Activated T-cell treated with anti-CD3 and anti-CD28 coated beads, Interleukin-2, amount 50 U/mL, for 72 hours (primary cell): ENCODE measurements at regions not wholly inside any gene's neighbourhood (a gene's known extent, or its start where the extent isn't known, plus 50 kb on each side); places are given as distances from the start of the nearest gene placed in this dataset.

Source experiments
- ATAC-seq, 2 donors: fragments of 150-1000 bp; cut with Tn5 transposase; replicated peaks in 1 of 2; 2 replicates each; pipeline ENCODE4 v1.10.0; 2021; ENCODE audit warnings: moderate library complexity in 2 of 2, mild to moderate bottlenecking in 1 of 2
- DNase-seq, 2 donors: peaks; one replicate each; pipeline ENCODE4 v3.0.0; 2021 to 2022; ENCODE audit warnings: mixed read lengths in 1 of 2
- H3K27ac Mint-ChIP-seq: one replicate; pipeline ENCODE4 v1.8.0; 2022; ENCODE audit warnings: mild to moderate bottlenecking, moderate library complexity, mixed read lengths
- H3K27me3 Mint-ChIP-seq: one replicate; pipeline ENCODE4 v1.8.0; 2022; ENCODE audit warnings: low read depth, mixed read lengths
- H3K36me3 Mint-ChIP-seq, 2 donors: one replicate each; pipeline ENCODE4 v1.8.0; 2022; ENCODE audit warnings: mixed read lengths in 2 of 2, mild to moderate bottlenecking in 1 of 2; ENCODE audit not compliant: insufficient read depth in 2 of 2
- H3K4me1 Mint-ChIP-seq: one replicate; pipeline ENCODE4 v1.8.0; 2022; ENCODE audit warnings: low read depth, mixed read lengths
- H3K4me3 Mint-ChIP-seq, 2 donors: one replicate each; pipeline ENCODE4 v1.8.0; 2022; ENCODE audit warnings: mild to moderate bottlenecking in 2 of 2, mixed read lengths in 2 of 2, moderate library complexity in 2 of 2
- H3K9me3 Mint-ChIP-seq, 2 donors: one replicate each; pipeline ENCODE4 v1.8.0; 2022; ENCODE audit warnings: mixed read lengths in 2 of 2

DNA sequence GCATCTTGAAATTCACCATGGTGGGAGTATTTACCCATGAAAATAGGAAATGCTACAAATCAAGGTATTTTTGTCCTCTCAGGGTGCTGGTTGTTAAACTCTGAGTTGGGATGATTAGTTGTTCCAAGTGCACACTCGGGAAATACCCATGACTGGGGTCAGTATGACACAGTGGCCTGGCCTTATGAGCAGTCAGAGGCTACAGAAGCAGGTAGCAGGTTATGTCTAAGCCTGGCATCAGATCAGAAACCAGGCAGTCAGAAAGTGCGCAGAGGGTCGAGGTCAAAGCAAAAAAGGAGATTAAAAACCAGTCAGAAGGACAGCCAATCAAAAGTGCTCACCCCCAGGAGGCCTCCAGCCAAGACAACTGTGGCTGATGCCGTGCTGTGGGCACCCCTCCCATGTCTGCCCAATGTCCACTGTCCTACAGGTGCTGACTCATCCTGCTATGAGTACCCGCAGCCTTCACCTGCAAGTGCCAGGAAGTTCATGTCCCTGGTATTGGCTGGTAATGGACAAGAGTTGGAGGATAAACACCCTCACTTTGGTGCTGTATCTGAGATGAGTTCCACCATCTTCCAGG, 117.4 kb upstream of the SLC24A3 start:
- Mint-ChIP-seq H3K27me3 (no peaks in the 10 kb centered on the region), H3K36me3 (no peaks in the 10 kb centered on the region), H3K4me1 (no peaks in the 10 kb centered on the region), H3K27ac (no peak overlapping the region), H3K9me3 (no peaks in the 10 kb centered on the region), H3K4me3 (no peak overlapping the region)
- ATAC-seq (no peak), DNase-seq (no peak)

DNA sequence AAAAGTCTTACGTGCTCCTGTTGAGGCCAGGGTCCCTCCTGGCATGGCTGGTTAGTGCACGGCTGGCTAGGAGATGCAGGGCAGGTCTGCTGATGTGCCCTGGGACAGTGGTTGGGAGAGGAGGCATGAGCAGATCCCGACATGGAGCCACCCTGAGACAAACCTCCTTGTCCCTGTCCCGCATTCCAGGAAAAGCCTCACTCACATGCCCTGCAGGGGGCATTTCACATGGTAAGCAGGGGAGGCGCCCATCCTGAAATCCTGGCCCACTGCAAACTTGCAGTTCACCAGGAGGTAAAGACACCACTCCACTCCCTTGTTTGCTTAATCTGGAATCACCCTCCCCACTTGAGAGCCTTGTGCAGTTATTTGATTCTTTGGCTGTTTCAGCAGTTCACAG, 116.7 kb upstream of the SLC24A3 start:
- no peaks in the 10 kb centered on the region for H3K27me3 Mint-ChIP-seq
- no peaks in the 10 kb centered on the region for H3K36me3 Mint-ChIP-seq
- no peaks in the 10 kb centered on the region for H3K4me1 Mint-ChIP-seq
- H3K4me3 Mint-ChIP-seq, result no peak overlapping the region
- ATAC-seq (no peak), DNase-seq (no peak)
- no peak overlapping the region for H3K27ac Mint-ChIP-seq
- H3K9me3 Mint-ChIP-seq, result no peaks in the 10 kb centered on the region

DNA sequence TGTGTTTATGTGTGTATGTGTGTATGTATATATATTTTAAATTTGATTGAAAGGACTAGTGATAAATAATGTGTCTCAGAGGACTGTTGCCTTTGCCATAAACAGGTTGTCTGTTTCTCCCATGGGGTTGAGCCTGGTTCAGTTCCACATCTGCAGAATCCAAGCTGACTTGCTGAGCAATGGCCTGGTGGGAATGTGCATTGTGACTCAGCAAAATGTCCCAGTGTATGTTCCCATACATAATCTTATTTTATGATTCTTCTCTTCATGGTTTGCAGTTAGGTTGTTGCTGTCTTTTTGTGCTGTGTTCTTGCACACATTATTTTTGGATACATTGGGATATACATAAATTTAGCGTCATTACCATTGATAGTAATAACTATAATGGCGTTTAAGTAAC, 115.6 kb upstream of the SLC24A3 start:
- Mint-ChIP-seq H3K27me3 (no peaks in the 10 kb centered on the region), H3K4me3 (no peak overlapping the region), H3K4me1 (no peaks in the 10 kb centered on the region), H3K9me3 (no peaks in the 10 kb centered on the region), H3K27ac (no peak overlapping the region), H3K36me3 (no peaks in the 10 kb centered on the region)
- no peak for DNase-seq
- no peak for ATAC-seq

DNA sequence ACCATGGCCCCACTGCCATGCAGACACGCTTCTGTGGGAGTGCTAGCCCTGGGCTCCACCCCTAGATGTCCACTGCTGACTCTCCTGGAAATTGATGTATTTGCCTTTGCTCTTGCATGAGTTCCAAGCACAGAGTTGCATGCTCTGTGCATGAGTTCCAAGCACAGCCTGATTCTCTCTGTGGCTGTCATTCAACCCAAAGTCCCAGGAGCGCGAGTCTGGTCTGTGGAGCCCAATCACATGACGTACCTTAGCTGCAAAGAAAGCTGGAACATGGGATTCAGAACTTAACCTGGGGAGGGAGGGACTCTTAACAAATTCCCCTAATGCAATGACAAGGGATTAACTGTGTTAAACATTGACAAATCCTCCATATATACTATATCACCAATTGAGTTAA, 114.3 kb upstream of the SLC24A3 start:
- Mint-ChIP-seq H3K9me3 (no peaks in the 10 kb centered on the region), H3K4me3 (no peak overlapping the region), H3K27me3 (no peaks in the 10 kb centered on the region), H3K4me1 (no peaks in the 10 kb centered on the region), H3K36me3 (no peaks in the 10 kb centered on the region), H3K27ac (no peak overlapping the region)
- no peak for DNase-seq
- no peak for ATAC-seq

DNA sequence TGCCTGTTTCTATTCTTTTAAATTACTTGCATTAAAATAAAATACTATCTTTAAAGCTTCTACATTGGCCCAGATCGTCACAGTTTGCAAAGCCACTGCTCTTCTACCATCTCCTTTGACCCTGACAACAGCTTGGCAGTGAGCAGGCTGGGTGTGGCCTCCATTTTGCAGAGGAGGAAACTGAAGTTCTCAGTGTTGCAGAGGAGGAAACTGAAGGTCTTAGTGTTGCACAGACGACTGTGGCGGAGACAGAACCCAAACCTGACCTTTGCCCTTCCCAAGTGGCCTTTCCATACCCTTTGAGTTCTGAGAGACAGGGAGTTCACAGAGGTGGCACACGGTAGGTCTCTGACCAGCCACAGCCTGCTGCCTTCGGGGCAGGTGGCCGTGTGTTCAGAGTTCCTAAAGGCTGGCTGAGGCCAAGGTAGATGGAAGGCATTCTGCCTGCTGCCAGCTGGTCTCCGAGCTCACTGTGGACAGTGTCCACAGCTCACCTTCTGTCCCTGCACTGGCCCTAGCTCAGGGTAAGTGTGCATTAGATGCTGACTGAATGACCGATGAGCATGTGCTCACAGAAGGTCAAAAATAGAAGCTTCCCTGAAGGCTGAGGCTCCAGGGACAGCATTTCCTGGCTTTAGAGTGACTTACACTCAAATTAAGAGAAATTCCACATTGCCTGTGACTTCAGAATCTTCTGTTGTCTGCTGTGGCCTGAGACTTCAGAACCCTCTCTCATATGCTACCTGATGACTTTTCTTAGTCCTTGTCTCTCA, 113.5 kb upstream of the SLC24A3 start:
- H3K4me1 Mint-ChIP-seq, result no peaks in the 10 kb centered on the region
- DNase-seq, result no peak
- H3K27me3 Mint-ChIP-seq, result no peaks in the 10 kb centered on the region
- H3K36me3 Mint-ChIP-seq, result no peaks in the 10 kb centered on the region
- H3K27ac Mint-ChIP-seq, result no peak overlapping the region
- H3K4me3 Mint-ChIP-seq, result no peak overlapping the region
- no peak for ATAC-seq
- no peaks in the 10 kb centered on the region for H3K9me3 Mint-ChIP-seq

DNA sequence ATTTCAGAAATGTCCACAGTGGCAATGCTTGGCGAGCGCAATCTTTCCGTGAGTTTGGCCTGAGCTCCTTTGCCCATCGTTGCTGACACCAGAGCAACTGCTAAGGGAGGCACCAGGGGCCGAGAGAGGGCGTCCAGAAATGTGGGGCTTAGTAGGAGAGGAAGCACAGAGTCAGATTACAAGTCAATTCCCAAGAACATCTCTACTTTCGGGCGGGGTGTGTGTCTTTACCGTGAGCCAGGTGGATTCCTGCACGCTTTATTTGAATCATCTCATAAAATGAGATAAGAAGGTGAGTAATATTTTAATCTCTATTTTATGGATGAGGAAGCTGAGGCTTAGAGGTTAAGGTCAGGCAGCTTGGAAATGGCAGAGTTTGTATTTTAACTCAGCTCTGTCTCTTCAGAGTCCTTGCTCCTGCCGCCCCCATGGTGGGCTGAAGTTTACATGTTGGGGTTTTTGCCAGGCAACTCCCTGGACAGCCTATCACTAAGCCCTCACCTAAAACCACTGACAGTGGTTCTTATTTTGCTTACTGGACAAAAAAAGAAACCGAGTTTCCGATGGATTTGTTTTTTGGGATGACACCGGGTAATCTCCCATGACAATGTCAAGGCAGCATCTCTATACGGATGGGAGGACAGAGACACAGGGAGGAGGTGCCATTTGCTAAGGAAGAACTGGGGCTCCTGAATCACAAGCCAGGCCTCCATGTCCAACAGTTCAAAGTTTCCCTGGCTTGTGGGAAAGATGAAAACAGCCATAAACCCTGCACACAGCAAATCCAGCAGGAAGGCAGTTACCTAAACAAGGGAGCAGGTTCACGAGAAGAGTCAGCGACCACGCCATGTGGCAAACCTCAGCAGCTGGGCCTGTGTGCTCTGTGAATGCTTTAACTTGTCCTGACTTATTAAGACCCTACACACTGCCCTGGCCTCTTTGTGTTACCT, 112.6 kb upstream of the SLC24A3 start:
- H3K27ac Mint-ChIP-seq, result no peak overlapping the region

DNA sequence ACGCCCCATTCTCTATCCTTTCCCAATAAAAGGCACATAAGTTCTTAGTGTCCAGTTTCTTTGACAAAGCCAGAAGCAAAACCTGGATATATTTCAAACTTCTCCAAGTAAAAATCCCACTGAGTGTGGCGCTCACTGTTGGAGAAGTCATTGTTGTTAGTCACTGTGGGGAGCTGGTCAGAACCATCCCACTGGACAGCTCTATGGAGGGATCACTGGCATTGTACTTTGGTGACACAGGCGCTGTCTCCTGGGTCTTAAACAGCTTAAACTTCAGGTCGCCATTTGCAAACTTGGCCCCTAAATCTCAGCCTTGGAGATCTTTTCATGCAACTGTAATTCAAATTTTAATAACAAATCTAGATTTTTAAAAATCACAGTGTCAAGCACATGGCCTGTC, 111.5 kb upstream of the SLC24A3 start:
- H3K4me1 Mint-ChIP-seq, result no peaks in the 10 kb centered on the region
- no peak overlapping the region for H3K27ac Mint-ChIP-seq
- no peaks in the 10 kb centered on the region for H3K36me3 Mint-ChIP-seq
- no peak overlapping the region for H3K4me3 Mint-ChIP-seq
- DNase-seq, result no peak
- H3K9me3 Mint-ChIP-seq, result no peaks in the 10 kb centered on the region
- H3K27me3 Mint-ChIP-seq, result no peaks in the 10 kb centered on the region
- ATAC-seq, result no peak

More for the DNA sequence above, 112.6 kb upstream of the SLC24A3 start:
- H3K27me3 Mint-ChIP-seq, result no peaks in the 10 kb centered on the region
- DNase-seq (no peak), ATAC-seq (no peak)
- no peaks in the 10 kb centered on the region for H3K9me3 Mint-ChIP-seq
- no peaks in the 10 kb centered on the region for H3K36me3 Mint-ChIP-seq
- no peak overlapping the region for H3K4me3 Mint-ChIP-seq
- no peaks in the 10 kb centered on the region for H3K4me1 Mint-ChIP-seq

DNA sequence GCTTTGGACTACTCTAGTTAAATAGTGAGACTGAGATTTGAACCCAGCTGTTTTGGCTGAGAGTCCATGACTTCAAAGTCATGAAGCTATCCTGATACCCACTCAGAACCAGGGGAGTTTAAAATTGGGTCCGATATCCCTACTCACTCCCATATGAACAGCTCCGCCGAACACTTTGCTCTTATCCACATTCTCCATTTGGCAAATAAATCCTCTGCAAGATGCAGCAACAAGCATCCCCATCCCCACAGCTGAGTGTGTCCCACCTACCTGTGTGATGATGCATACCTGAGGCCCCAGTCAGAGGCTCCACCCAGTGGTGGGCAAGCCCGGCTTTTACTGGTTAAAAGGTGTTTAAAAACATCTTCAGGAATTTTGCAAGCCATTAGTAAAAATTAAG, 108.3 kb upstream of the SLC24A3 start:
- Mint-ChIP-seq H3K4me3 (no peak overlapping the region), H3K4me1 (no peaks in the 10 kb centered on the region), H3K27me3 (no peaks in the 10 kb centered on the region), H3K36me3 (no peaks in the 10 kb centered on the region), H3K9me3 (no peaks in the 10 kb centered on the region), H3K27ac (no peak overlapping the region)
- ATAC-seq (no peak), DNase-seq (no peak)

DNA sequence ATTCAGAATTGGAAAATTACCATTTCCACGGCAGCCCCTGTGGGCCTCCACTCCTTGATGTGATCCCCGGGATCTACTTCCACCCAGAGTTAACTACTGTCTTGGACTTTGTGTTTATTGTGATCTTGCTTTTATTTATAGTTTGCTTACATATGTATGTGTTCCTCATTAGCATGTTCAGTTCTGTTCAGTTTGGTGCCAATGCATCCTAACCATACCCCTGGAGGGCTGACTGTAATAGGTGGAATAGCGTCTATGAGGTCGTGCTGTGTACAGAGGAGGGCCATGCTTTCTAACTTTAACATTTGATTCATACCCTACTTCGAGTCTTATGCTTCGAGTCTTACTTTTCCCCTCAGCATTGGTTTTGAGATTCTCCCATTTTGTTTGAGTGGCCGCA, 104.3 kb upstream of the SLC24A3 start:
- no peak for DNase-seq
- no peak for ATAC-seq
- H3K4me1 Mint-ChIP-seq, result no peaks in the 10 kb centered on the region
- no peak overlapping the region for H3K4me3 Mint-ChIP-seq
- no peak overlapping the region for H3K27ac Mint-ChIP-seq
- no peaks in the 10 kb centered on the region for H3K27me3 Mint-ChIP-seq
- H3K36me3 Mint-ChIP-seq, result no peaks in the 10 kb centered on the region
- H3K9me3 Mint-ChIP-seq, result no peaks in the 10 kb centered on the region

DNA sequence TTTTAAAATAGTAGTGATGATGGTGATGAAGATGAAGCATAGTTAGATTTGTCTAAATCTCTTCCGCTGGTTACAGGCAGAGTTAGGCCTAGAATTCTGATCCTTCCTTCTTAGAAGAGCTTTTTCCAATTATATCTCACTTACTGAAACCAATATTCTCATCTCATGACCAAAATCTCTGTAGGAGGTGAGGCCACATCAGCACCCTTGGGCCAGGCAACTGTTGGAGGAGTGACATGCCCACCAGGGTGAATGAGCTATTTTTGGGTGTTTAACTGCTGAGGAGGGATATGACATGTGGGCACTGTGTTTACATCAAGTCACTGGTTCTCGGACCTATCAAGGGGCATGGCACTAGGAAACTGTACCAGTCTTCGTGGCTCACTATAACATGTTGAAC, 102.2 kb upstream of the SLC24A3 start:
- Mint-ChIP-seq H3K36me3 (no peaks in the 10 kb centered on the region), H3K4me1 (no peaks in the 10 kb centered on the region), H3K27me3 (no peaks in the 10 kb centered on the region), H3K4me3 (no peak overlapping the region), H3K27ac (no peak overlapping the region), H3K9me3 (no peaks in the 10 kb centered on the region)
- ATAC-seq (no peak), DNase-seq (no peak)

DNA sequence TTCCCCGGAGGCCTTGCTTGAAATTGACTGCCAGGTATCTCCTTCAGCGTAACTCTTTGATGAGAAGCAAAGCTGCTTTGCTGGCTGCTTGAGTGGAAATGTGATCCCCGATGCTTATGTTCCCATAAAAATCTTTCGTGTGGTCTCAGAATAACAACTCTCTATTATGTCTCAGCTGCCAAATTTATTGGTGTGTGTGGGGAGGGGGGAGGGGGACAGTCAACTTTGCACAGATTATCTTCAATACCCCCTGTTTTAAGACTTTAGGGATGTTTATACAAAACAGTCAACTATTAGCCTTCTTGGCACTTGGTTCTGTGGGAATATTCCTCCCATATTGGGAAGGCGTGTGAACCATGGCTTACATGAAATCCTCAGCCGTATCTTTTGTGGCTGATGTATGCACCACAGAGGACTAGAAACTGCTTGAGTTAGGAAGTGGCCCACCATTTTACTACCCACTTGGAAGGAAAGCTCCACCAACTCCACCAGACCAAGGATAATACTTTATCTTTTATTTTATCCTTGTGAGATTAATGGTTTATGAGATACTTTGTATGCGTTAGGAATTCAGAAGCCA, 101.5 kb upstream of the SLC24A3 start:
- no peaks in the 10 kb centered on the region for H3K27me3 Mint-ChIP-seq
- H3K9me3 Mint-ChIP-seq, result no peaks in the 10 kb centered on the region
- H3K4me1 Mint-ChIP-seq, result no peaks in the 10 kb centered on the region
- DNase-seq (no peak), ATAC-seq (no peak)
- H3K27ac Mint-ChIP-seq, result no peak overlapping the region
- H3K4me3 Mint-ChIP-seq, result no peak overlapping the region
- no peaks in the 10 kb centered on the region for H3K36me3 Mint-ChIP-seq

DNA sequence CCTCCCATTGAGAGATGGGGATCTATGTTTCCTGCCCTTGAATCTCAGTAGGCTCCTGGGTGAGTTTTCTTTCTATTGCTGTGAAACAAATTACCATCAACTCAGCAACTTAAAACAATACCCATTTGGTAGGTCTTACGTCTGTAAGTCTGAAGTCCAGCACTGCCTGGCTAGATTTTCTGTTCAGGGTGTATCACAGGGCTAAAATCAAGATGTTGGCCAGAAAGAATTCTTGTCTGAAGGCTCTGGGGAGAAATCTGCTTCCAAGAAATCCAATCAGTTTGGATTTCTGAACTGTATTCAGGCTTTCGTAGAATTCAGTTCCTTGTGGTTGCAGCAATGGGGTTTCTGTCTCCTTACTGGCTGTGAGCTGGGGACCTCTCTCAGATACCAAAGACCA, 99.6 kb upstream of the SLC24A3 start:
- no peak overlapping the region for H3K4me3 Mint-ChIP-seq
- H3K4me1 Mint-ChIP-seq, result no peaks in the 10 kb centered on the region
- no peak for DNase-seq

DNA sequence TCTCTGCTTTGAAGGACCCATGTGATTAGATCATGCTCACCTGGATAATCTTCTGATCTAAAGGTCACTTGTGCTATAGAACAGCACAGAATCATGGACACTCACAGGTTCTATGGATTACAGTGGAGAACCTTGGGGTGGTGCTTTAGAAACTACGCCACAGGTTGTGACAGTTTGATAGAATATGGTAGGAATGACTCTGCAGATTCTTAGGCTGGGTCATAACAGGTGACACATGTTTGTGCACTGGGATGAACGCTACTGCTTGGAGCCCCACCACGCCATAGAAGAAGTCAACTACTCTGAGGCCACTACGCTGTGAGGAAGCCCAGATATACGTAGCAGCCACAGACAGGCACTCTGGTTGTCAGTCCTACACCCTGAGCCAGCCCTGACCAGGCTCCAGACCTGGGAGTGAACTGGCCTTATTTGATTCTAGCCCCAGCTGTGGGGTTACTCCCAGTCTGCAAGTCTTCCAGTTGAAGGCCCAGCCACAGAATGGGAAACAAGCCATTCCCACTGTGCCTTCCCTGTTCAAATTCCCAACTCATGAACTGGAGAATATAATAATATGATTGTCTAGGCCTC, 99.0 kb upstream of the SLC24A3 start:
- no peak for DNase-seq
- Mint-ChIP-seq H3K4me3 (no peak overlapping the region), H3K9me3 (peaks cover 0 to 3% of the 10 kb centered on the region in 2 donors), H3K36me3 (no peaks in the 10 kb centered on the region), H3K27me3 (no peaks in the 10 kb centered on the region), H3K27ac (no peak overlapping the region), H3K4me1 (no peaks in the 10 kb centered on the region)
- ATAC-seq, result no peak

More for the DNA sequence above, 99.6 kb upstream of the SLC24A3 start:
- Mint-ChIP-seq H3K36me3 (no peaks in the 10 kb centered on the region), H3K9me3 (peaks cover 0 to 3% of the 10 kb centered on the region in 2 donors), H3K27me3 (no peaks in the 10 kb centered on the region), H3K27ac (no peak overlapping the region)
- no peak for ATAC-seq
